PC-9 (cell line): ENCODE measurements at regions not wholly inside any gene's neighbourhood (a gene's known extent, or its start where the extent isn't known, plus 50 kb on each side); places are given as distances from the start of the nearest gene placed in this dataset.

Experiments used
- EZH2 ChIP-seq: fragments of 200-600 bp; sonication (generic); IDR thresholded peaks from 2 replicates; pipeline ENCODE4 v1.8.0; 2017; ENCODE audit warnings: antibody characterized with exemption, low read depth
- TF ChIP-seq, protein P1 (sequence below): fragments of 200-600 bp; sonication (generic); conservative IDR thresholded peaks from 2 replicates; pipeline ENCODE4 v1.6.1; 2017; ENCODE audit warnings: mixed run types, antibody characterized with exemption, mild to moderate bottlenecking, moderate library complexity

DNA sequence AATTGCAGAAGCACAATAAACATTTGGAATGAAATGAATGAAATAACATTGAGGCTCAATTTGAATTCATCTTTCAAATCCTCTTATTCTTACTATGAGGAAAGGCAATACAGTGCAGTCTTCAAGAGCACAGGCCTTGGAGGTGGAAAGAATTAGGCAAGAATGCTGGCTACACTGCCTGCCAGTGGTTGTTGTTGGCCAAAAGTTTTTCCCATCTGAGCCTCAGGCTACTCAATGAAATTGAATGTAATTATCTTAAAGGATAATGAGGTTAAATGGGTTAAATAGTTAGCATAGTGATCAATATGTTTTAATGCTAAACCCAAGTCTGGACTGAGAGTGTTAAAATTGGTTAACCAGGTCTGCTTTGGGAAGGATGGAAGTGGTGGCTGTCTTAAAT, 140.9 kb downstream of the MBL2 start:
- TF ChIP-seq, protein P1, sequence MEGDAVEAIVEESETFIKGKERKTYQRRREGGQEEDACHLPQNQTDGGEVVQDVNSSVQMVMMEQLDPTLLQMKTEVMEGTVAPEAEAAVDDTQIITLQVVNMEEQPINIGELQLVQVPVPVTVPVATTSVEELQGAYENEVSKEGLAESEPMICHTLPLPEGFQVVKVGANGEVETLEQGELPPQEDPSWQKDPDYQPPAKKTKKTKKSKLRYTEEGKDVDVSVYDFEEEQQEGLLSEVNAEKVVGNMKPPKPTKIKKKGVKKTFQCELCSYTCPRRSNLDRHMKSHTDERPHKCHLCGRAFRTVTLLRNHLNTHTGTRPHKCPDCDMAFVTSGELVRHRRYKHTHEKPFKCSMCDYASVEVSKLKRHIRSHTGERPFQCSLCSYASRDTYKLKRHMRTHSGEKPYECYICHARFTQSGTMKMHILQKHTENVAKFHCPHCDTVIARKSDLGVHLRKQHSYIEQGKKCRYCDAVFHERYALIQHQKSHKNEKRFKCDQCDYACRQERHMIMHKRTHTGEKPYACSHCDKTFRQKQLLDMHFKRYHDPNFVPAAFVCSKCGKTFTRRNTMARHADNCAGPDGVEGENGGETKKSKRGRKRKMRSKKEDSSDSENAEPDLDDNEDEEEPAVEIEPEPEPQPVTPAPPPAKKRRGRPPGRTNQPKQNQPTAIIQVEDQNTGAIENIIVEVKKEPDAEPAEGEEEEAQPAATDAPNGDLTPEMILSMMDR: no peak
- no peak for TF ChIP-seq EZH2
